ENCODE measurements at regions not wholly inside any gene's neighbourhood (a gene's known extent, or its start where the extent isn't known, plus 50 kb on each side); places are given as distances from the start of the nearest gene placed in this dataset.

DNA sequence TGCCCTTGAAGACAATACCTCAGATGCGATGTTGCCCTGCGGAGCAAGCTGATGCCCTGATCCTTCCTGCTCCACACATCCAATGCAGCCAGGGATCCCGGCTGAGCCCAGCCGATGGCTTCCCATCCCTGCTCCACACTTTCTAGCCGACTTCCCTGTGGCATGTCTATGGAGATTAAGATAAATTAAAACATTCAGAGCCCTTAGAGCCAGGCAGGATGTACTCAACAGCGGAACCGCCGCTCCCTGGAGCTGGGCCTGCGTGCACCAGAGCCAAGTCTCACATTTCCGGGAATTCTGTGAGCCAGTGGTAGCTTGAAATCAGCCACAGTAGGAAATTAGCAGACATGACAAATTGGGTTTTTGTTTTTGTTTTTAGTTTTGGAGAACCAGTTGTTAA lies 620.6 kb downstream of the GALR1 start:
- DNase-seq = no peak

DNA sequence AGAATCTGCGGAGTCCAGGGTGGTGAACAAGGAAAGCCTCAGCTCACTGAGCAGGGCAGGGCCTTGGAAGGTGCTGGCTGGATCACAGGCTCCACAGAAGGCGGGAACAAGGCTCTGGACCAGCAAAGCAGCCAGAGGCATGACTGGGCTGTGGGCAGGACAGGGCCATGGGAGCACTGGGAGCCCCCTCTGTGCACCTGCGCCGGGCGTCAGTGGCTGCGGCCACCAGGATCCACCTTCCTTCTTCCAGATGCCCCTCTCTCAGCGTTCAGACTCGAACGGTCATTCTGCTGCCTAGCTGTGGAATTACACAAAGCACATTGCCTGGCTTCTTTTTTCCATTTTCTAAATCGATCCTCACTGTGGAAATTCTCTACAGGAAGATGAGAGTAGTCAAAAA lies 621.2 kb downstream of the GALR1 start:
- no peak for DNase-seq

DNA sequence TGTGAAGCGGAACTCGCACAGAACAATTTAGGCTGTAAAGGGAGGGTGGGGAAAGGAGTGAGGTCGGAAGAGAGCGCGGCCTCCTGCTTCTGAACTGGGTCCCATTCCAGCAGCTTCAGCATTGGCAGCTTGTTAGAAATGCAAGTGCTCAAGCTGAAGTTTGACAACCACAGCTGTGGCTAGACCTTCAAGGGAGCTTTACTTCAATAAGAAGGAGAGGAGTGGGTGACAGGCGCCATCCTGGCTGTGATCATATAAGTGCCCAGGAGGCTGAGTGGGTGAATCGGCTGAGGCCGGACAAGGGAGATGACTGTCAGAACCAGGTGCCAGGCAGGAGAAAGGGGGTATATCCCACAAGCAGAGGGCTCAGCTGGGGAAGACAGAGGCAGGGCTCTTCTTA lies 622.5 kb downstream of the GALR1 start:
- no peak for DNase-seq

DNA sequence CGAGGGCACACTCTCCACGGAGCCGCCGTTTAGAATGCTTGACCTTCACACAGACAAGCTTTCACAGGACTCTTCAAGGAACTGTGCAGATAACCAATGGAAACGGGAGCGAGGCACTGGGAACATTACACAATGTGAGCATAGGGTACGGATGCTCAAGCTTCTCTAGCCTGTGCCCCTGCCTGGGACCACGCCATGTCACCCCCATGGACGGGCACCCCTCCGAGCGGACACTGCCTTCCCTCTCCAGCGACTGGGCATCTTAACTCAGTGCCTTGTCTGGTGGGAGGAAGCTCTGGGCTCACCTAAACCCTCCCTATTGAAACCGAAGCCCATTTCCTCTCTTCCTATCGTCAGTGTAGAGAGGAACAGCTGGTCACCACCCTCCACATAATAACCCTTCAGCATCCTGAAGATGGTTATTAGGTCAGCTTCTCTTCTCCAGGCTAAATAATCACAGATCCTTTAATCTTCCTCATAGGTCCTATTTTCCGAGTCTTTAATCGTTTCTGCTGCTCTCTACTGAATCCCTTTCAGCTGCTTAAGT lies 626.7 kb downstream of the GALR1 start:
- DNase-seq = no peak

DNA sequence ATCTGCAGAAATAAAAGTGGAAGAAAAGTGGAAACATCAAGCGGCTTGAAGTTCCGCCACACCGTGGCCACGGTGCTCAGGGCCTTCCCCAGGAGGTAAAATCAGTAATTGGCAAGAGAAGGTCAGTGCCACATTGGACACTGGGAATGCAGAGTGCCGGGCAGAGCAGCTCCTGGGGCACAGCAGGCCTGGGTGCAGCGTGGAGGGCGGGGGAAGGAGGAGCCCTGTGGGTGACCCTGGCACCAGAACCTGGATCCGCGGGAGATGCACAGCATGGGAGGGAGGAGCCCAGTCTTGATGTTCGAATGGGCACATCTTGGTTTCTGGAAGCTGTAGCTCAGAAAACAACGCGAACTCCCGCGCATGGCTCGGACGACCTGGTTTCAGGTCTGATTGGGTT lies 630.2 kb downstream of the GALR1 start:
- no peak for DNase-seq

DNA sequence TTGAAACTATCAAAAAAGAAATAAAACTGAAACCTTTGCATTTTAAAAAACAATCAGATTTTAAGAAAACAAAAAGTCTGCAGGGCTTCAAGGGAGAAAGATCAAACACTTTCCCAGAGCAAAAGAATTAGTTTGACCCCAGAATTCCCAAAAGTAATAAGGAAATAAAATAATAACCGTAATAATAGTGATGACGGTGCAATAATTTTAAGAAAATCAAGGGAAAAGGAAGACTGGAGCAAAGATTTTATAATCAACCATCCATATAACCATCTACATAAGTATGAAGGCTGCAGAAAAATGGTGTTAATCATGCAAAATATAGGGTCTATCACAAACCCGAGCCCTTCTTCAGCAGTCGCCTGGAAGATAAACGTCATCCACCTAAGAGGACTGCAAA lies 634.8 kb downstream of the GALR1 start:
- DNase-seq = no peak

DNA sequence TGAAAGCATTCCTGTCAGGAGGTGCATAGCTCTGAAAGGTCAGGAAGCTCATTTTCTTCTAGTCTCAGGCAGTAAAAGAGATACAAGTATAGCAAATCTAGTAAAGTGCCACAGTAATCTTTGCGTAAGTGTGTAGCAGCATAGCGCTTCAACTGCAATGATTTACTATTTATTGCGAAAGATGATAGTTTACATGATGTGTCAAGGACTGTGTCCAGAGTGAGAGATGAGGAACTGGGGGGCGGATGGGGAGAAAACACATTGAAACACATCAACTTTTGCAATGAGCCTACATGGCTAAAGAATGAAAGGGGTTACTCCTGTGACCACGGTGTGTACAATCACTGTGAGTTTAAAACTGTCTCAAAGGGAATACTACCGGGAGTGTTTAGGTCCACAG lies 644.4 kb downstream of the GALR1 start:
- no peak for DNase-seq

DNA sequence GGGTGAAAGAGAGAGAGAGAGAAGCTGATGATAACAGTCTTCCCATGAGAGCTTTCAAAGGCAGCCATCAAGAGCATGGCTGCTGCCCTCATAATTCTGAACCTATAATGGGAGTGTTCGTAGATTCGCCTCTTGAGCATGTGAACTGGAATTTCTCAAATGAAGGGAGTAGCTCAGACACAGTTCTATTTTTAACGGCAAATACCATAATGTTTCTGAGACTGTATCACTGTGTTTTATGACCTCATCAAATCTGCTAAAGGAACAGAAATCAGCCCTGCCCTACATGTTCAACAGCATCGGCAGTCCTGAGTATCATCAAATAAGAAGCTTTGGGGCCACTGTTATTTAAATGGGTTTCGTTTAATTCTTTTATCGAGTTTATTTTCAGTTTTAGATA lies 645.6 kb downstream of the GALR1 start:
- no peak for DNase-seq

DNA sequence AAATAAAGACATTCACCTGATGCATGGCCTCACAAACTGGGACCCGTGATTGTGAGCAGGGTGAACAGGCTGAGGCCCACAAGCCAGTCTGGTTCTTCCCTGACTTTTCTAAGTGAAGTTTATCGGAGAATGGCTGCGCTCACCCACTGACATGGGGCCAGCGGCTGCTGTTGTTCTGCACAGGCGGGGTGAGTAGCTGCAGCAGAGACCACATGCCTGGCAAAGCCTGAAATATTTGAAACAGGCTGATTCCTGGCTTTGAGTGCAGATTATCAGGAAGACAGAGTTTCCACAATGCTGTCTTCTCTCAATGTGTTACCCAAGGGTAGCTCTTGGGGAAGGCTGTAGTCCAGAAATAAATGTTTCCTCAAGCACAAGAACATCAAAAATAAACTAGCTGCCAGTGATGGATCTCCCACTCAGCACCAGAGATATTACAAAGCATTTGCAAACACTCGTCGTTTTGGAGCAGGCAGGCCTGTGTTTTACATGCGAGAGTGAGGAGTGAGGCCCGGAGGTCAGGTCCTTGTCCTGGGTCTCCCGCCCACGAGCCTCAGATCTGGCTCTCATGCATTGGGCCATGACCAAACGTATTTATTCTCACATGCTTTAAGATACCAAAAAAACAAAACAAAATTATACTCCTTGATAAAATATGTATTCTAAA lies 647.1 kb downstream of the GALR1 start:
- no peak for DNase-seq

DNA sequence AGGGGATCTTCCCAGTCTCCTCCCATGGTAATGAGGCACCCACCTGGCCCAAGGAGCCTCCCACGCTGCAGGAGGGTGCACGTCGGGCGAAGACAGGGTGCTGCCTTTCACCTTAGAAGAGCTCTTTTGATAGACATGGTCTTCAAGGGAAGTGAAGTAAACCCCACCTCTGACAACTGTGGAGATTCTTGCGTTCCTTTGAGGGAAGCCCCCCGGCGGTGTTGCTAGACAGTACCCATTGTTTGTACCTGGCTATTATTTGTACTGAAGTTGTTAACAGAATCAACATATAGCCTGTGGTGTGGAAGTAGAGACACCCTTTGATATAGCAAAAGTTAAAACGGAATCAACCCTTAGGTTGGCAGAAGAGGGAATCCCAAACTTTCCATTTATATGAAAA lies 648.0 kb downstream of the GALR1 start:
- DNase-seq = no peak

DNA sequence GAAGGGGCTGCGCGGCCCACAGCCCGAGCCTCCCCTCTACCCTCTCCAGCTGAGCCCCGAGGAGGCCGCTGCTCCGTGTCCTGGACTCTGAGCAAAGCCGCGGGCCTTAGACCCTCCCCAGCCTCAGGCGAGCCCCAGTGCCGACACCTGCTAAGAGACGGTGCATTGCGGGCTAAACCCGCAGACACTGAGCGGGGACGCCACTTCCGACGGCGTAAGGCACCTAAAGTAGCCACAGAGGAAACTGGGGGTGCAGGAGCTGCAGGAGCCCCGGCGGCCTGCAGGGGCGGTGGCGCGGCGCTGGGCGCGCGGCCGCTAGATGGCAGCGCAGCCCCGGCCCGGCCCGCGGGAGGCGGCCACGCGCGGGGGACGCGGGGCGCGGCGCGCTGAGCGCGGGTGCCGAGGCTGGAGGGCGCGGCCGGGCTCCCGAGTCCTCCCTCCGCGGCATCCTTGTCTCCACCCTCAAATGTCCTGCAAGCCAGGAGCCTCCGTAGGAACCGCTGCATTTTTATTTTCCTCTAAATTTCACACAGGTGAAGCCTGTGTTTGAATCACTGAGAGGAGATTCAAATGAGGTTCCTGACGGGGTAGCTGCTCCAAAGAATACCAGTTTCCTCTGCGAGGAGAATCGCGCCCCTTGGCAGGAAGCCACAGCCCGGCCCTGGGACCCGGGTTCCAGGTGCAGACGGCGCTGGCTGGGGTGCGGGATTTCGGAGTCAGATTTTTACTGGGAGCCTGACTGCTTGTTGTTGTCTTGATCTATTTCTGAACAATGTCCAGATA lies 650.5 kb downstream of the GALR1 start:
- peak; percentile 37 for DNase-seq

DNA sequence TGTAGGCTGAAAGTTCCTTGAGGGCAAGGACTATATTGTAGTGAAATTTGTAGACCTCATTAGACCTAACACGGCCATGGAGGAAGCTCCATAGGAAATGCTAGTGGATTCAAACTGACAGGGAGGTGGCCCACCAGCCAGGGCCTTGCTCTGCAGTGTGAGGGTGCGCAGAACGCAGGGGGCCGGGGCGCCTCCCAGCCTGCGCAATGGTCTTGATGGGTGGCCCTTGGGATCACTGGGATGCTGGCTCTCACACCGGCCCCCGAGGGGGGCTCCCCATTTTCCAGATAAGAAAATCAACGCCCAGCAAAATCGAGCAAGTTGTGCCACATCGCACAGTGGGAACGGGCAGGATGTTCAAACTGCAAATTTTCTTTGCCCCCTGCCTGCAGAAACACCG lies 655.4 kb downstream of the GALR1 start:
- DNase-seq = no peak

DNA sequence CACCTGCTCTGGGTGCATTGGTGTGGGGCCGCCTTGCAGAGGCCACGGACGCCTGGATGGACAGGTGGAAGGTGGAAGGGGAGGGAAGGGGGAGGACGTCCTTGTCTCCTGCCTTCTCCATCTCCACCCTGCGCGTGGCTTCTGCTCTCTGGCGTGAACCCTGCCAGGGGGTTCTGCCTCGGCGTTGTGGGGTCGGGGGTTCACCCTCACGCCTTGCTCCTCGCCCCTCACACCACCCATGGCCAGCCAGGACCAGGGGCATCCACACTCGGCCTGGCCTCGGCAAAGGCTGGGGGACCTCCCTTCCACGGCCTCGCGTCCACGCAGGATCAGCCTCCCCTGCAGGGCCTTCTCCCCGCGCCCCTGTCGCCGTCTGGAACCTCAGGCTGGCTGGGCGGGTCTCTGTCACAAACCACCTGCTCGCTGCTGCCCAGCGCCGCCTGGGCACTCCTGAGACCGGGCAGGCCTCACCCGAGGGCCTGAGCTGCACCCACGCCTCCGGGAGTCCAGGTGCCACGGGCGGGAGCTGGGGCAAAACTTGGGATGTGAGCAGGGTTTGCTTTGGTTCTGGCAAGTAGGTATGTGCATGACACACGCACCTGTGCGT lies 655.9 kb downstream of the GALR1 start:
- DNase-seq = no peak

DNA sequence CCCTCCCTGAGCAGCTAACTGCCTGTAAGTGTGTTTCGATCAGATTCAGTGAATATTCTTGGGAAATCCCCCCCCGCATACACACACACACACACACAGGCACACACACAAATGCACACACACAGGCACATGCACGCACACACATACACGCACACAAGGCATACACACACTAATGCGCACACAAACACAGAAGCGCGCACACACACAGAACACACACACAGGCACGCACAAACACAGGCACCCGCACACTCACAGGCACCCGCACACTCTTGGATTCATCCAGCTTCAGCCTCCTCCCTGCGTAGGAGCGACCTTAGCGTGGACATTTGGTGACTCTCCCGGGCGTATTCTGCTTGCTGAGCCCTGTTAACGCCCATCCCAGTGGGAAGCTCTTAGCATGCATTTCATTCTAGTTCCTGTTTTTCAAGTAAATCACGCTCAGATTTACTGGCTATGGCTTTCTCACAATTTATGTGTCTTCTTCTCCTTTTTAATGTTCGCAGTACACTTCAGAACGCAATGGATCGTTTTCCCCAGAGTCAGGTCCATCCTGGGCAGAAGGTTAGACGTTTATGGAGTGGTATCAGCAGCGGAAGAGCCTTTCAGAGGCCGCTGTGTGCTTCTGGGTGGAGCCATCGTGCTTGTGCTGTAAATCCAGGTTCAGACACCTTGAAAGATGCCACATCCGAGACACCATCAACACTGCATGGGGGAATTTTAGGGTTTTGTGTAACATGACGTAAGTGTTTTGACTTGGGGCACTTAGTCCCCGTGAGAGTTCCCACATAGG lies 656.6 kb downstream of the GALR1 start:
- no peak for DNase-seq

DNA sequence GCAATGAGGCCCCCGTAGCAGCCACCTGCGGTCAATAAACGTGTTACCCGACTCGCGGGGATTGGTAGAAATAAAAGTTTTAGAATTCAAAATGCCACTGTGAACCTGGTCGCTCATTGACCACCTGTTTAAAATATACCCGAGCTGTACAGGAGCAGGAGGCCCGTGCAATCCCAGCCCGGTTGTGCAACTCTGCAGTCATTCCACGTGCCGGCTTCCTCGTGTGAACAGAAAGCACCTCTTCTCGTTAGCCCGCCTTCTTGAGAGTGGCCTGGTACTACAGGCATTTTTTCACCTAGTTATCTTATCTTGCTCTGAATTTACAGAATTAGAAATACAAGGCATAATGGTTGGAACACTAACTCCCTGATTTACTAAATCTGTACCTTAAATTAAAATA lies 660.7 kb downstream of the GALR1 start:
- DNase-seq = no peak

DNA sequence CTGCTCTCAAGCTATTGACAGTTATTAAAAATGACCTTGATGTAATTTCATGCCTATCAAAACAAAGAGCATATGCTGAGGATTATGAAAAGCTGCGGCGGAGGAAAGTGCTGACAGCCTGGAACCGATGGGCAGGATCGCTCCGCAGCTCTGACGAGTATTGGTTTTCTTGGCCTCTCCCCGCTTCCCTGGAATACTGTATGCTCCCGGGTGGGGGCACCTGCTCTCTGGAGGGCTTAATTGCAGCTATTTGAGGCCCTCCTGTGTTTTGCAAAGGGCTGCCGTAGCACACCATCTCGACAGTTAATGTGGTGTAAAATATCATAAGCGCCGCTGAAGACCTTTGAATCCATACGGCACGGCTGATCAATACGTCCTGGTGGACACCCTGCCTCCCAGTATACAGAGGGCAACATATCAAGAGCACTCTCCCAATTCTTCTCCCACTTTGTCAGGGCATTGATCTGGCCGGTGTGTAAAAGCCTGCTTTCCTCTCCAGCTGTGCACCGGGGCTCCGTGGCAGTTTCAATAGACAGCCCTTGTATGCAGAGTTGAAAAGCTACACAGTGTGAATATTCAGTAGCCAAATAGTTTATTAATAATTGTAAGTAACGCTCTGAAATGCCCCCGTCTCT lies 662.4 kb downstream of the GALR1 start:
- no peak for DNase-seq

DNA sequence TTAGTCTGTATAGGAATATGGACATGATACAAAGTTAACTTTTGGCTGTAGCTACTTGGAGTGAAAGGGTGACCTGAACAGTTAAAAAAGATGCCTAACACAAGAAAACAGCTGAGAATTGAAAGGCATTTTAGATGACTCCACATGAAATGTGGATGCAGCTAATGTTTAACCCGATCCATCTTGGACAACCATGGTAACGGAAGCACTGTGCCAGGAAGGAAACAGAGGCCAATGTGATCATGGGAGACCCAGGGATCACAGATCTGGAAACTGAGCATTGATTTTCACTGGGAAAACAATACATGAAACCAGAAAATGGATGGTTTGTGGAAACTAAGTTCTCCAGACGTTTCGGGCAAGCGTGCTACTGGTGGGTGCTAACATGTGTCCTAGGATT lies 669.1 kb downstream of the GALR1 start:
- no peak for DNase-seq

DNA sequence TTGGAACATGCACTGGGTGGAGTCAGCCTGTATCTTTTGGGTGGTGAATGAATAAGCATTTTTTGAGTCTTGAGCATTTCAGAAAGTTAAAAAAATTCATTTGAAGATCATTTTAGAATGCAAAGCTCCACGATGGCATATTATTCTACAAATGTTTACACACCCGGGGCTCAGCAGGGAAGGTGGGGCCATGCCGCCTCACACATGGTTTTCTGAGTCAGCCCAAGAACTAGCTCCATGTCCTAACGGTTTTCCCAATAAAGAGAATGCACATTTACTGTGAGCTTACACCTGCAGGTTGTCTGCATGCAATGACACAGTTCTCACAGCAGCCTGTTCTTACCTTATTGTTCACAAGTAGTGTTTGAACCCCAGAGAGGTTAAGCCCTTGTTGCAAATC lies 670.3 kb downstream of the GALR1 start:
- DNase-seq = no peak

DNA sequence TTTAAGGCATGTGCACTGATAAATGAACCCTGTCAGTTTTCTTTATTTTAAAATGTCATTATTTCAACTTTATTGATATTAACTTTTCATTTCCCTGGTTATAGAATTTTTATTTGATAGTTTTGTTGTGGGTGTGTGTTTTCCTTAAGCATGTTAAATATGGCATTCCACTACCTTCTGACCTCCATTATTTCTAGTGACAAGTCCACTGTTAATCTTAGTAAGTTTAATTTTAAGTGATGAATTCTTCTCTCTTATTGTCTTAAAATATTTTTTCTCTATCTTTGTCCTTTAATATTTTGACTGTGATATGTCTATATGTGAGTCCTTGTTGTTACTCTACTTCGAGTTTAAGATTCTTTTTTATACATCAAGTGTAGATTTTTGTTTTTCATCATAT lies 685.7 kb downstream of the GALR1 start:
- DNase-seq = no peak

DNA sequence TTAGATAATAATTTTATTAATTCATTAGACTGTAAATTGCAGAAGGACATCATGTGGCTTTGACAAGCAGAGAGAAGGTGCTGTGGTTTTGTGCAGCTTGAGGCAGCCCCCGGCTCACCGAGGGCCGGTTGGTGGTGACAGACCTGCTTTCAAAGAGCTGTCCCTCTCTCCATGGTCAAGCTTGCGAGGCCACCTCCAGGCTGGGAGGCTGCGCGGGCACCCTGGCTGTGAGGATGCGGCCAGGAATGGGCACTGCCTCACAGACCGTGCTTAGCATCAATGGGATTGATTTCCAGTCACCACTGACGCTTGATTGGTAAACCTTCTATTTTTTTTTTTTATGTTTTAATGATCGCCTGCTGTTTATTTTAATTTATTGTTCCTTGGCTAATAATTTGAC lies 690.9 kb downstream of the GALR1 start:
- no peak for DNase-seq

DNA sequence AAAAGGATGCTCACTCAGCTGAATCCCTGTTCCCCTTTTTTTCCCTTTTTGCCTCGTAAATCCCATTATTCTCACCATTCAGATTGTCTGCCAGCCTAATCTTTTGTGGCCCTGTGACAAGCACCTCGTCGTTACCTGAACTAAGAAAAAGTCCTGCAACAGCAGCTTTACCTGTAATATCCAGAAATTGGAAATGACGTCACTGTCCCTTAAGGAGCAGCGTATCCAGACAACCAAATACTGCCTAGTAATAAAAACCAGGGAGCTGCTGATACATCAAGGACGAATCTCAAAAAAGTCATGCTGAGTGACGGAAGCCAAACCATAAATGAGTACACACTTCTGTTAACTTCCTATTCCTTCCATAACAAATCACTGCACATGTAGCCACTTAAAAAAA lies 694.9 kb downstream of the GALR1 start:
- no peak for DNase-seq

DNA sequence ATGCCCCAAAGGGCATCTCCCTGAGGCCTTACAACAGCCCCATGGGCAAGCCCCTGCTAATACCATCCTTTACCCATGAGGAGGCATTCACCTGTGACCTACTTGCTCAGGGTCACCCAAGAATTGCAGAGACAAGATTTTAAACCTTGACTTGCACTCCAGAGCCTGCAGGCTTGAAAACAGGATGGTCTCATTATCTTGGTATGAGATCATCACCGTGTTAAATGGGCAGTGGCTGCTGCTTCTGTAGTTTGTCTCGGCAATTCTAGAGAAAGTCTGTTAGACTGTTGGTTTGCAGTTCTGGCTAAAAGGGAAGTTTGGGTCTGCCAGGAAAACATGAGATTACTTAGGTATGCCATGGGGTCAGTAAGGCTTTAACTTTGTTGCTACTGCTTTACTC lies 698.9 kb downstream of the GALR1 start:
- no peak for DNase-seq

Data from NCI-H1048 (cell line).